ENCODE measurements at regions not wholly inside any gene's neighbourhood (a gene's known extent, or its start where the extent isn't known, plus 50 kb on each side); places are given as distances from the start of the nearest gene placed in this dataset.

DNA sequence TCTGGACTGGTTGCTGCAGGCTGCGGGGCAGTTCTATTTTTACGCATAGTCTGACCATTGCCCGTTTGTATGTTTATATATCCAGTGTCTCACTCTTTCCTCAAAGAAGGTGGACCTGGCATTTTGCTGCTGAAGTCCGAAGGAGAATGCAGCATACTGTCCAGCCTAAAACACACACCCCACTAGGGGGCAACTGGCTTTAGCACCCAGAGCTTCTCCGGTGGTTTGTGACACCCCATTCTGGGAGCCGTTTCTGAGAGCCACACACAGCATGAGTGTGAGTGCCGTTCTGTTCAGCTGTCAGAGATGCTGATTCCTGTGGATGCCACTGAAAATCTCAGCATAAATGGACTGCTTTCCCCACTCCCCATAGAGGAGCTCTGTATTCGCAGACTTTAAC, 290.5 kb upstream of the TAS2R1 start:
- no peak overlapping the region for H4K8ac ChIP-seq (ENCODE audit: low read depth in 2 of 2, low read length in 2 of 2)
- CTCF ChIA-PET, result no interaction called here

More for the DNA sequence above, 290.5 kb upstream of the TAS2R1 start:
- no peak for ATAC-seq (ENCODE audit: low read depth)
- Histone ChIP-seq H3K18ac (ENCODE audit: low read depth, low read length) (no peak overlapping the region), H3K4ac (ENCODE audit: low read depth, low read length) (no peak overlapping the region; the same call in 1 of the 2 replicates), H3K4me3 (ENCODE audit: insufficient read depth, low read depth, low read length) (no peak overlapping the region), H2AFZ (replicated peaks; ENCODE audit: low read length, poor library complexity) (no peak overlapping the region), H3K56ac (ENCODE audit: extremely low read depth, insufficient read depth, low read length) (no peak overlapping the region), H3K27me3 (ENCODE audit: control insufficient read depth, insufficient read depth, low read length) (no peaks in the 10 kb centered on the region), H2BK120ac (ENCODE audit: low read depth, low read length) (no peak overlapping the region), H3K14ac (replicated peaks; ENCODE audit: low read depth, low read length) (no peak overlapping the region), H3K4me1 (ENCODE audit: control insufficient read depth, insufficient read depth, low read length) (peaks cover 3% of the 10 kb centered on the region), H4K20me1 (ENCODE audit: insufficient read depth, low read length) (no peaks in the 10 kb centered on the region), H3K4me2 (ENCODE audit: low read depth, low read length) (no peak overlapping the region), H3K9me3 (ENCODE audit: control insufficient read depth, insufficient read depth, low read length) (no peaks in the 10 kb centered on the region), H2BK20ac (ENCODE audit: low read depth, low read length) (no peak overlapping the region), H3K9me1 (ENCODE audit: insufficient read depth, low read length) (peaks cover 3% of the 10 kb centered on the region; the same call in 1 of the 2 replicates), H2BK15ac (ENCODE audit: low read depth, low read length) (no peak overlapping the region), H3K9ac (ENCODE audit: low read depth, low read length) (no peak overlapping the region), H2AK9ac (replicated peaks; ENCODE audit: low read depth, low read length, poor library complexity) (no peak overlapping the region), H3K23ac (ENCODE audit: low read depth, low read length) (no peak overlapping the region), H2BK5ac (ENCODE audit: low read depth, low read length, poor library complexity, severe bottlenecking) (no peak overlapping the region), H4K5ac (ENCODE audit: low read depth, low read length) (no peak overlapping the region), H4K91ac (ENCODE audit: insufficient read depth, low read depth, low read length) (no peak overlapping the region), H3K79me1 (ENCODE audit: low read depth in 1 of 2, low read length in 2 of 2) (no peaks in the 10 kb centered on the region), H3K27ac (ENCODE audit: insufficient read depth, low read length) (no peak overlapping the region), H3K36me3 (ENCODE audit: control insufficient read depth, insufficient read depth, low read length) (no peaks in the 10 kb centered on the region), H2AK5ac (ENCODE audit: low read depth, low read length) (no peak overlapping the region)
- intact Hi-C loops (cut with micrococcal nuclease) (loop anchor here (10.0 kb wide), 1 partner anchor 376 kb away; the partner anchor contains the start of gene SEMA5A), in situ Hi-C loops (cut with MboI; ENCODE audit: low sequenced_read_pairs) (no loop called here), dilution Hi-C loops (cut with HindIII; ENCODE audit: low sequenced_read_pairs, unreplicated experiment) (no loop called here)
- WGBS, 2 experiments (ENCODE audit: extremely low coverage in 2 of 2, insufficient read length in 1 of 2), result 94% methylated on average over 3 of the region's 8 CpGs; no CpG with 5 or more reads in 1 of the 2 experiments
- no peak for TF ChIP-seq CHD1 (IDR thresholded peaks at IDR 0.05; ENCODE audit: low read depth, low read length)
- TF ChIP-seq MXI1 (IDR thresholded peaks at IDR 0.05; ENCODE audit: borderline replicate concordance, low read depth, low read length), result no peak
- no peak for TF ChIP-seq POLR2A (IDR thresholded peaks at IDR 0.05; ENCODE audit: low read depth, low read length)
- TF ChIP-seq, protein P1, sequence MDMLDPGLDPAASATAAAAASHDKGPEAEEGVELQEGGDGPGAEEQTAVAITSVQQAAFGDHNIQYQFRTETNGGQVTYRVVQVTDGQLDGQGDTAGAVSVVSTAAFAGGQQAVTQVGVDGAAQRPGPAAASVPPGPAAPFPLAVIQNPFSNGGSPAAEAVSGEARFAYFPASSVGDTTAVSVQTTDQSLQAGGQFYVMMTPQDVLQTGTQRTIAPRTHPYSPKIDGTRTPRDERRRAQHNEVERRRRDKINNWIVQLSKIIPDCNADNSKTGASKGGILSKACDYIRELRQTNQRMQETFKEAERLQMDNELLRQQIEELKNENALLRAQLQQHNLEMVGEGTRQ (IDR thresholded peaks at IDR 0.05; ENCODE audit: low read depth, low read length), result no peak
- TF ChIP-seq CTCF (conservative IDR thresholded peaks at IDR 0.05; ENCODE audit: low read depth, low read length), result no peak
- no peak for TF ChIP-seq CEBPB (IDR thresholded peaks at IDR 0.05; ENCODE audit: low read depth, low read length)
- no peak for TF ChIP-seq NFE2L2 (IDR thresholded peaks at IDR 0.05; ENCODE audit: low read depth, low read length)
- TF ChIP-seq MAFK (IDR thresholded peaks at IDR 0.05; ENCODE audit: low read depth, low read length), result no peak
- TF ChIP-seq ELK1 (IDR thresholded peaks at IDR 0.05; ENCODE audit: borderline replicate concordance, low read depth, low read length), result no peak
- no peak for TF ChIP-seq RCOR1 (IDR thresholded peaks at IDR 0.05; ENCODE audit: insufficient replicate concordance, low read length)
- POLR2A ChIA-PET (ENCODE audit: unreplicated experiment), result no interaction called here
- BruUV-seq (replicated peaks), result no TSS peak
- DNase-seq, result no peak

Measured in IMR-90 (cell line).